Islet of Langerhans (tissue), 1 donor: ENCODE measurements at regions not wholly inside any gene's neighbourhood (a gene's known extent, or its start where the extent isn't known, plus 50 kb on each side); places are given as distances from the start of the nearest gene placed in this dataset.
"Not testable (repeated sequence)": the region's sequence is repeated elsewhere in the genome, so short reads cannot be mapped to it uniquely, and the experiment has no call there.

Experiments used
- FAIRE-seq: peaks from one replicate; lab custom pipeline; 2011; peaks lifted over from hg19 to GRCh38; lab: Jason Lieb, UNC

DNA sequence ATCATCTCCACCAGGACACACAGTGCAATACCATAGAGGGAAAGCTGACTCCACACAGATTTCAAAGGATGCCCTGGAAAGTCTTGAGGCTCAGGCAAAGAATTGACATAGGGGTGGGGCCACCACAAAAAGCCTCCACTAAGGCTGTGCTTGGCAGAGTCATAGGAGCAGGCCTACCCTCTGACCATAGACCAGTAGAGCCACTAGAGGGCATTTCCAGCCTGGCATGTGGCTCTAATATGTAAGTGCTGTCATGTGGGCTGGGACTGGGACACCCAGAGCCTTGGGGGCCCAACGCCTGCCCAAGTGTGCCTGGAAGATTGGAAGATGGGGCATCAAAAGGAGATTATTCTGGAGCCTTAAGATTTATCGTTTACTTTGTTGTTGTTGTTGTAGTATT lies 726.0 kb downstream of the DNAH5 start:
- FAIRE-seq, result no peak

GRCh38 chr5:13217636-13218035 lies 726.9 kb downstream of the DNAH5 start:
- no peak for FAIRE-seq

- no peak for FAIRE-seq
These were observed 728.7 kb downstream of the DNAH5 start for GRCh38 chr5:13215806-13216205.

DNA sequence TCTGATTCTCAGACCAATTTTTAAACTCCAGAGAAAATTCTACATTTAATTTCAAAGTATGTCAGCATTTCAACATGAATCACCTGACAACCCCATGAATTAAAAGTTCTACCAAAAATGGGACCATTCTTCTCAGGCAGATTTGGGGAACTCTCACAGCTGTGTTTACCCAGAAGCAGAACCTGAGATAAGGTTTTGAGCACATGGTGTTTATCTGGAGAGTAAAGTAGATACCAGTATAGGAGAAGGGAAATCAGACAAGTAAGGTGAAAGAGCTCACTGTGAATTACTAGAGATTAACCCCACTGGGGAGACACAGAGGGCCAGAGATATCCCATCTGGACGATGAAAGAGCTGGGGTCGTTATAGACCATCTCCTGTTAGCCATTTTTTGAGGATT lies 729.1 kb downstream of the DNAH5 start:
- no peak for FAIRE-seq

GRCh38 chr5:13214182-13214581 lies 730.3 kb downstream of the DNAH5 start:
- FAIRE-seq, result no peak

- FAIRE-seq, result no peak
These were observed 731.6 kb downstream of the DNAH5 start for GRCh38 chr5:13212886-13213285.

GRCh38 chr5:13211064-13211463 lies 733.4 kb downstream of the DNAH5 start:
- FAIRE-seq, result peak; percentile 43

- FAIRE-seq, result no peak
These were observed 737.4 kb downstream of the DNAH5 start for GRCh38 chr5:13207112-13207511.

DNA sequence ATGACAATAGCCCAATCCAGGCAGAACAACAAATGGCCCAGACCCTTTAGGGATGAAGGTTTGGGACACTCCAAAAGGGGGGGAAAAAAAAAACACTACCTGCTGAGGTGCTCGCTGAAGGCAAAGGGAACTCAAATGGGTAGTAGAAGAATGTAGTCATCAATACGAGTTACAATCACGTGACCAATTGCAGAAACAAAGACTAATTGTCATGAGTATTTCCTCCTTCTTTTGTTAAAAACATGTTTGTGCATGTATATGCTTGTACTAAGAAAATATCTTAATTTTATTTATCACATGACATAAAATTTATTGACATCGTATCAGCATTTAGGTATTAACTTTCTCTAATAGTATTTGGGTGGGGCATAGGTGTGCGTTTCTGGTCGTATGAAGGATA lies 743.5 kb downstream of the DNAH5 start:
- no peak for FAIRE-seq

DNA sequence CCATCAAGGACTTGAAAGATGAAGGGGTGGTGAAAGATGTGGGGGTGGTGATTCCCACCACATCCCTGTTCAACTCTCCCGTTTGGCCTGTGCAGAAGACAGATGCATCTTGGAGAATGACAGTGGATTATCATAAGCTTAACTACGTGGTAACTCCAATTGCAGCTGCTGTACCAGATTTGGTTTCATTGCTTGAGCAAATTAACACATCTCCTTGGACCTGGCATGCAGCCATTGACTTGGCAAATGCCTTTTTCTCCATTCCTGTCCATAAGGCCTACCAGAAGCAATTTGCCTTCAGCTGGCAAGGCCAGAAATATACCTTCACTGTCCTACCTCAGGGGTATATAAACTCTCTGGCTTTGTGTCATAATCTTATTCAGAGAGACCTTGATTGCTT lies 746.3 kb downstream of the DNAH5 start:
- not testable (repeated sequence) for FAIRE-seq

DNA sequence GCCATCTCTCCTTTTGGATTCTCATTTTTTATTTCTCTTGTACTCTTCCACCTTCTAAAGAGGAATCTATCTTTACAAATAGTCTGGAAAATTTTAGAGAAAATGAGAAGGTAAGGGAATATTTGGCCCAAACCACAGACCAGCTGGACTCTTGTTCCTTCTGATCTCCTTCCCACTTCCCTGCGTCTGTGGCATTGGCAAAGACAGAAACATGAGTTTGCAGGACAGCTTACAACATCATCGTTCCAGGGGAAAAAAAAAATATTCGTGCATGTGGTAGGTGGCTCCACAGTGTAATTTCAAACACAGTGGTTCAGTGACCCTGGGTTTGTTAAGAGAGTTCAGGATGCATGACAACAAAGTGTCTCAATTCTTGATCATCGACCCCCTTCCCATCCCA lies 755.0 kb downstream of the DNAH5 start:
- no peak for FAIRE-seq

- FAIRE-seq, result no peak
These were observed 756.1 kb downstream of the DNAH5 start for GRCh38 chr5:13188371-13188770.

- FAIRE-seq, result no peak
These were observed 757.3 kb downstream of the DNAH5 start for GRCh38 chr5:13187186-13187585.

DNA sequence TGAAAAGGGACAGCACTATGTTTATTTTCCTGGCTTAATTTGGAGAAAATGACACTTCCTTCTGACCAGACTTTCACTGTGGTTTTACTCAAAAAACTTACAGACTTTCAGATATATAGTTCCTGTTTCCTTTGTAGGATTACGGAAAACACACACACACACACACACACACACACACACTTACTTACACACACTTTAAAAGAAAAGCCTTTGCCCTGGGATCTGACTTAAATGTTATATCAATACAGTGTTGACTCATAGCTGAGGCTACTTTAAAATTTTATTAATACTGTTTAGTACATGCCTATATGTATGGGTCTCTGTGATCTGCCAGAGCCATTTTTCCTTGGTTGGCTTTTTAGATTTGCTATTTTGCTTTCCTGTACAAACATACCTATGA lies 758.3 kb downstream of the DNAH5 start:
- FAIRE-seq, result no peak

DNA sequence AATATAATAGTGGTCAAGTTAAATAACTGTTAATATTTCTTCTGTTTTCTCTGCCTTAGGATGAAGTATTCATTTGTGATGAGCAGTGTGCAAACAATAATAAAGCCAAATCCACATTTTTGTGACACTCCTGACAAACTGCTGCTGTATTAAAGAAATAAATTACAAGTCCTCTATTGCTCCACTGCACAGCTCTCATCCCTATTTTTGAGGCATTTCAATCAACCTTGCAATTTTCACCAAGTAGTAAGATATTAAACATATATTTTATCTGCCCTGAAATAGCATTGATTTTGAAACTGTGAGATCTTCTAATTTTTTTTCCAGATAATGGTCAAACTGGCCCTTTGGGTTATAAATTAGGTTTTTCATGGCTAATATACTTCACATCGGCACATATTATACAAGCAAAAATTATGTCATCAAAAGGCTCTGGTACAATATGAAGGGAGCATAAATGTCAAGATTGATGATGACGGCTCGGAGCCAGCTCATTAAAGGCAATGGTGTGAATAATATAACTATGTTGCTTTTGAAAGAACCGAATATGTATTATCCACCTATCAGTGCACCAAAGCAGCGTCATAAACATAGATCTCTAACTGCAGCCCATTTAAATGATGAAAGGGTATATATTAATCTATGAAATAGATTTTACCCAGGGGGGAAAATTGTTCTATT lies 764.9 kb downstream of the DNAH5 start:
- FAIRE-seq, result no peak

DNA sequence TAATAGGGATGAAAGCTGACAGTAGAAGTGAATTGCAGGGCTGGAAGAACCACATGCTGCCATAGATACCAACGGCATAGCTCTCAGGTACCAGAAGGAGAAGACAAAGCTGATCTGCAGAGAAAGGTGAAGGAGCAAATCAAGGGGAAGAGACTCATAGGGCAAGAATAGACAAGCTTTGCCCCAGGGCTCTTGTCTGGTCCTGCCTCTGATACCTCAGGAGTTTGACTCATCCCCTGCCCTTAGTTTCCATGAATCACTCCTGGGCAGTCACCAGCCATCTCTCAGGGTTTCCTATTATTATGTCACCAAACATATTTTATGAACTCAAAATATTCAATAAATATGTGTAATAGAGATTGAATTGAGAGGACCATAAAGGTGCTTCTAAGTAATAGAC lies 800.9 kb downstream of the DNAH5 start:
- no peak for FAIRE-seq

DNA sequence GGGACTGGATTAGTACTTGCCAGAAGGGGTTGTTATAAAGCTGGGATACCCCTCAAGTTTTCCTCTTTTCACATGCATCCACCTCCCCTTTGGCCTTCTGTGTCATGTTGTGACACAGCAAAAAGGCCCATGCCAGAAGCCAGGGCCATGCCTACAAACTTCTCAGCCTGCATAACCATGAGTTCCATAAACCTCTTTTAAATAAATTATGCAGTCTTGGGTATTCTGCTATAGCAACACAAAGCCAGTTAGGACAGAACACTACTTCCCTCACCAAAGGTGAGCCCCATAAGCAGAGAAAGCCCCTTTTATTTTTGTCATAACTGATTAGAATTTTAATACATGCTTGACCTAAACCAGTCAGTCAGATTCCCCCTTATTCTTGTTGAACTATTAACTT lies 801.3 kb downstream of the DNAH5 start:
- FAIRE-seq, result no peak

DNA sequence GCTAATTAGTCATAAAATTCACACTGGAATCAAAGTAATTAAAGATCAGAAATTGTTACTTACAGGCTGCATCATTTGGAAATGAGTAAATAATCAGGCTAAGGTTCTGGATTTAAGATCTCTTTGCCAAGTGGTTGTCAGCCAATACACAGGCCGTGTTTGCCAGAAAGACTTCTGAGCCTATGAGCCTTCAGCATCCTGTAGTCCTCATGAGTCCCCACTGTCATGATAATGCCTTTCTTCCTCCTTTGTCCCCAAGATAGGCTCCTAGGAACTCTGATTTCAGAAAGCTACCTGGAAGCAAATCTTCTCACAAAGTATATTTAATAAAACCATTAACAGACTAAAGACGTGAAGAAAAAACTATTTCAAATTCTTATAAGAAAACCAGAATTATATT lies 810.5 kb downstream of the DNAH5 start:
- no peak for FAIRE-seq

- no peak for FAIRE-seq
These were observed 829.0 kb downstream of the DNAH5 start for GRCh38 chr5:13115476-13115875.

- FAIRE-seq, result peak; percentile 21
These were observed 836.2 kb downstream of the DNAH5 start for GRCh38 chr5:13108265-13108664.

- no peak for FAIRE-seq
These were observed 837.0 kb downstream of the DNAH5 start for GRCh38 chr5:13107537-13107936.

- FAIRE-seq, result no peak
These were observed 863.4 kb downstream of the DNAH5 start for GRCh38 chr5:13081116-13081515.

GRCh38 chr5:13072936-13073335 lies 871.6 kb downstream of the DNAH5 start:
- FAIRE-seq, result not testable (repeated sequence)

GRCh38 chr5:13063088-13063487 lies 881.4 kb downstream of the DNAH5 start:
- no peak for FAIRE-seq
